Neural progenitor cell (in vitro differentiated cells): ENCODE measurements at regions not wholly inside any gene's neighbourhood (a gene's known extent, or its start where the extent isn't known, plus 50 kb on each side); places are given as distances from the start of the nearest gene placed in this dataset.

Experiments used
- DNase-seq: peaks from one replicate; pipeline ENCODE4 v3.0.0-alpha.2; 2016; ENCODE audit warnings: low spot score
- H2AFZ ChIP-seq: fragments of 200-600 bp; sonication (generic); replicated peaks from 2 replicates; pipeline ENCODE4 v1.6.1; 2016; ENCODE audit warnings: antibody characterized with exemption
- H3F3A ChIP-seq: fragments of 200-600 bp; sonication (generic); 2 replicates; pipeline ENCODE4 v1.6.1; 2016; ENCODE audit warnings: antibody characterized with exemption, low read depth
- H3K27ac ChIP-seq: fragments of 200-600 bp; sonication (generic); 2 replicates; pipeline ENCODE4 v1.5.1; 2016; ENCODE audit warnings: mild to moderate bottlenecking
- H3K27me3 ChIP-seq: fragments of 200-600 bp; sonication (generic); 2 replicates; pipeline ENCODE4 v1.6.1; 2016; ENCODE audit warnings: mild to moderate bottlenecking, moderate library complexity
- H3K36me3 ChIP-seq: fragments of 200-600 bp; sonication (generic); 2 replicates; pipeline ENCODE4 v1.5.1; 2016
- H3K4me1 ChIP-seq: fragments of 200-600 bp; sonication (generic); 2 replicates; pipeline ENCODE4 v1.6.1; 2016; ENCODE audit warnings: mixed run types
- H3K4me2 ChIP-seq: fragments of 200-600 bp; sonication (generic); 2 replicates; pipeline ENCODE4 v1.6.1; 2016
- H3K4me3 ChIP-seq: fragments of 200-600 bp; sonication (generic); 2 replicates; pipeline ENCODE4 v1.5.1; 2016
- H3K79me2 ChIP-seq: fragments of 200-600 bp; sonication (generic); 2 replicates; pipeline ENCODE4 v1.6.1; 2016; ENCODE audit warnings: low read depth
- H3K9ac ChIP-seq: fragments of 200-600 bp; sonication (generic); 2 replicates; pipeline ENCODE4 v1.6.1; 2016
- H3K9me3 ChIP-seq: fragments of 200-600 bp; sonication (generic); 2 replicates; pipeline ENCODE4 v1.5.1; 2016; ENCODE audit warnings: low read depth
- H4K20me1 ChIP-seq: fragments of 200-600 bp; sonication (generic); 2 replicates; pipeline ENCODE4 v1.6.1; 2016; ENCODE audit warnings: low read depth
- H3K27ac Mint-ChIP-seq: 3 replicates; pipeline ENCODE4 v1.8.0; 2021; ENCODE audit warnings: mixed read lengths
- H3K27me3 Mint-ChIP-seq: 2 replicates; pipeline ENCODE4 v1.8.0; 2022; ENCODE audit warnings: low read depth, mild to moderate bottlenecking, inconsistent platforms, moderate library complexity, mixed read lengths; ENCODE audit not compliant: insufficient read depth
- H3K36me3 Mint-ChIP-seq: 3 replicates; pipeline ENCODE4 v1.8.0; 2021; ENCODE audit warnings: mixed read lengths
- H3K4me1 Mint-ChIP-seq: 3 replicates; pipeline ENCODE4 v1.8.0; 2021; ENCODE audit warnings: mixed read lengths
- H3K4me3 Mint-ChIP-seq: 3 replicates; pipeline ENCODE4 v1.8.0; 2021; ENCODE audit warnings: mild to moderate bottlenecking, moderate library complexity, mixed read lengths
- H3K9me3 Mint-ChIP-seq: 3 replicates; pipeline ENCODE4 v1.8.0; 2020; ENCODE audit warnings: mixed read lengths
- EZH2 ChIP-seq: fragments of 200-600 bp; sonication (generic); IDR thresholded peaks from 2 replicates; pipeline ENCODE4 v1.6.1; 2017; ENCODE audit warnings: antibody characterized with exemption, mild to moderate bottlenecking, moderate library complexity
- EZH2phosphoT487 ChIP-seq: fragments of 200-600 bp; sonication (generic); IDR thresholded peaks from 2 replicates; pipeline ENCODE4 v1.6.1; 2017; ENCODE audit warnings: antibody characterized with exemption
- TF ChIP-seq, protein P1 (sequence below): fragments of 200-600 bp; sonication (generic); IDR thresholded peaks from 2 replicates; pipeline ENCODE4 v1.5.1; 2017; ENCODE audit warnings: antibody characterized with exemption, mild to moderate bottlenecking

- no peaks in the 10 kb centered on the region for H3K36me3 Mint-ChIP-seq
These were observed 335.3 kb downstream of the FGFR2 start for GRCh38 chr10:121262774-121263430.

DNA sequence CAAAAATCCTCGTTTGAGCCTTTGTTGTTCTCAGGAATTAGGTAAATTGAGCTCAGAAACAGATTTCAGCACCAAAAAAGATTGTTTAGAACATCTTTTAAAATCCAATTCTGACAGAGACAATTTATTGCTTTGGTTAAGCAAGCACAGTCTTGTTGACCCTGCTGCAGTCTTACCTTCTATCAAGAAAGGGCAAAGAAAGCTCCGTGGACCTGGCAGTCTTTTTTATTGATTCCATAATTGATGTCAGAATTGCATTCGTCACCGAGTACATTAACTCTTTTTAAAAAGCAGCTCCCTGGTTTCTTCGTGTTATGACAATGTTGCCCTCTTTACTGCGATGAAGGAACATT lies 334.8 kb downstream of the FGFR2 start:
- Histone ChIP-seq H3K4me1 (peaks cover 12% of the 10 kb centered on the region), H4K20me1 (no peaks in the 10 kb centered on the region), H3K9ac (no peak overlapping the region), H3K4me2 (no peak overlapping the region), H3F3A (no peaks in the 10 kb centered on the region), H3K27ac (no peak overlapping the region), H3K27me3 (no peaks in the 10 kb centered on the region), H3K79me2 (no peaks in the 10 kb centered on the region), H3K9me3 (no peaks in the 10 kb centered on the region), H2AFZ (no peak overlapping the region), H3K4me3 (no peak overlapping the region), H3K36me3 (no peaks in the 10 kb centered on the region)
- Mint-ChIP-seq H3K9me3 (peaks cover 5% of the 10 kb centered on the region), H3K27ac (no peak overlapping the region), H3K27me3 (peaks cover 3% of the 10 kb centered on the region), H3K36me3 (no peaks in the 10 kb centered on the region), H3K4me1 (peaks cover 13% of the 10 kb centered on the region), H3K4me3 (no peak overlapping the region)
- no peak for DNase-seq
- no peak for TF ChIP-seq EZH2phosphoT487
- no peak for TF ChIP-seq EZH2
- TF ChIP-seq, protein P1, sequence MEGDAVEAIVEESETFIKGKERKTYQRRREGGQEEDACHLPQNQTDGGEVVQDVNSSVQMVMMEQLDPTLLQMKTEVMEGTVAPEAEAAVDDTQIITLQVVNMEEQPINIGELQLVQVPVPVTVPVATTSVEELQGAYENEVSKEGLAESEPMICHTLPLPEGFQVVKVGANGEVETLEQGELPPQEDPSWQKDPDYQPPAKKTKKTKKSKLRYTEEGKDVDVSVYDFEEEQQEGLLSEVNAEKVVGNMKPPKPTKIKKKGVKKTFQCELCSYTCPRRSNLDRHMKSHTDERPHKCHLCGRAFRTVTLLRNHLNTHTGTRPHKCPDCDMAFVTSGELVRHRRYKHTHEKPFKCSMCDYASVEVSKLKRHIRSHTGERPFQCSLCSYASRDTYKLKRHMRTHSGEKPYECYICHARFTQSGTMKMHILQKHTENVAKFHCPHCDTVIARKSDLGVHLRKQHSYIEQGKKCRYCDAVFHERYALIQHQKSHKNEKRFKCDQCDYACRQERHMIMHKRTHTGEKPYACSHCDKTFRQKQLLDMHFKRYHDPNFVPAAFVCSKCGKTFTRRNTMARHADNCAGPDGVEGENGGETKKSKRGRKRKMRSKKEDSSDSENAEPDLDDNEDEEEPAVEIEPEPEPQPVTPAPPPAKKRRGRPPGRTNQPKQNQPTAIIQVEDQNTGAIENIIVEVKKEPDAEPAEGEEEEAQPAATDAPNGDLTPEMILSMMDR: no peak

More at GRCh38 chr10:121262774-121263430, 335.3 kb downstream of the FGFR2 start:
- no peaks in the 10 kb centered on the region for H4K20me1 ChIP-seq
- H3K9ac ChIP-seq: no peak overlapping the region
- no peaks in the 10 kb centered on the region for H3K79me2 ChIP-seq
- no peaks in the 10 kb centered on the region for H3K36me3 ChIP-seq
- H3K4me3 Mint-ChIP-seq: no peak overlapping the region
- H3K27me3 Mint-ChIP-seq: peaks cover 3% of the 10 kb centered on the region
- no peak overlapping the region for H3K4me2 ChIP-seq
- H3K4me1 ChIP-seq: peaks cover 12% of the 10 kb centered on the region
- H3K27me3 ChIP-seq: no peaks in the 10 kb centered on the region
- H3K9me3 Mint-ChIP-seq: peaks cover 5% of the 10 kb centered on the region
- TF ChIP-seq, protein P1: no peak
- TF ChIP-seq EZH2 (no peak), EZH2phosphoT487 (no peak)
- no peak overlapping the region for H3K4me3 ChIP-seq
- H3F3A ChIP-seq: no peaks in the 10 kb centered on the region
- DNase-seq: no peak
- peaks cover 13% of the 10 kb centered on the region for H3K4me1 Mint-ChIP-seq
- H3K27ac ChIP-seq: no peak overlapping the region
- no peak overlapping the region for H2AFZ ChIP-seq
- H3K27ac Mint-ChIP-seq: no peak overlapping the region
- no peaks in the 10 kb centered on the region for H3K9me3 ChIP-seq

GRCh38 chr10:121265360-121266123 lies 332.7 kb downstream of the FGFR2 start:
- Histone ChIP-seq H3K4me1 (peaks cover 12% of the 10 kb centered on the region), H4K20me1 (no peaks in the 10 kb centered on the region), H3K36me3 (no peaks in the 10 kb centered on the region), H3K27me3 (no peaks in the 10 kb centered on the region), H3K4me3 (no peak overlapping the region), H3K27ac (no peak overlapping the region), H2AFZ (no peak overlapping the region), H3K9ac (no peak overlapping the region), H3K4me2 (no peak overlapping the region), H3K79me2 (no peaks in the 10 kb centered on the region), H3F3A (no peaks in the 10 kb centered on the region), H3K9me3 (no peaks in the 10 kb centered on the region)
- Mint-ChIP-seq H3K36me3 (no peaks in the 10 kb centered on the region), H3K4me1 (peaks cover 13% of the 10 kb centered on the region), H3K27ac (no peak overlapping the region), H3K4me3 (no peak overlapping the region), H3K27me3 (peaks cover 3% of the 10 kb centered on the region), H3K9me3 (no peaks in the 10 kb centered on the region)
- TF ChIP-seq, protein P1: no peak
- TF ChIP-seq EZH2phosphoT487 (no peak), EZH2 (no peak)
- no peak for DNase-seq
